ENCODE measurements at regions not wholly inside any gene's neighbourhood (a gene's known extent, or its start where the extent isn't known, plus 50 kb on each side); places are given as distances from the start of the nearest gene placed in this dataset.

DNA sequence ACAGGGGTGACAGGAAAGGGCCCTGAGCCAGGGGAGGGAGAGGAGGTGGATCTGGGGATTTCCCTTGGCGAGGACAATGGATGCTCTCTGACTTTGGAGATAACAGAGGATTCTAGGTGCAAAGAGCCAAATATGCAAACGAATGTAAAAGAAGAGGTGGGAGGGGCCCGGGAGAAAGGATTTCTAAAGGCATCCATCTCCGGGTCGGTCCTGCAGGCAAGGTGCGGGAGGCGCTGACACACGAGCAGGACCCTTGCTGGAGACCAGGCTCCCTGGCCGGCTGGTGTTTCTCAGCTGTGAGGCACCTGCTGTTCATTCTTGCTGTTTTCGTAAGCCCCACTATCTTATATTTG is 115.2 kb upstream of the TLE3 start:
- no peak overlapping the region for H3K56ac ChIP-seq (ENCODE audit: insufficient read length, low read depth, low read length)
- no peak overlapping the region for H3K9ac ChIP-seq (ENCODE audit: extremely low read depth, insufficient read length, low read length)
- H2AFZ ChIP-seq (ENCODE audit: low read length): no peak overlapping the region
- no peak overlapping the region for H4K5ac ChIP-seq (ENCODE audit: insufficient read length, low read depth, low read length)
- peak; percentile 32 for DNase-seq
- H4K8ac ChIP-seq (replicated peaks; ENCODE audit: insufficient read length, low read depth, low read length): no peak overlapping the region
- no peak overlapping the region for H3K14ac ChIP-seq (ENCODE audit: insufficient read depth, low read length)
- Mint-ChIP-seq H3K27me3 (ENCODE audit: low read depth) (peaks cover 10% of the 10 kb centered on the region), H3K4me1 (peaks cover 26 to 33% of the 10 kb centered on the region in 2 experiments), H3K4me3 (no peak overlapping the region), H3K9me3 (no peaks in the 10 kb centered on the region; a peak in 1 of 5 replicates), H3K36me3 (ENCODE audit: insufficient read depth in 1 of 3, low read depth in 3 of 3) (no peaks in the 10 kb centered on the region), H3K27ac (no peak overlapping the region; a peak in 1 of 7 replicates)
- no peaks in the 10 kb centered on the region for H3K79me1 ChIP-seq (ENCODE audit: insufficient read depth, low read depth, low read length, poor library complexity, severe bottlenecking)
- H3K4me2 ChIP-seq (ENCODE audit: insufficient read depth, insufficient read length, low read length): no peak overlapping the region
- no peaks in the 10 kb centered on the region for H3K4me1 ChIP-seq (ENCODE audit: insufficient read depth, low read length)
- no peak overlapping the region for H2BK20ac ChIP-seq (ENCODE audit: low read depth, low read length, poor library complexity, severe bottlenecking)
- no peak overlapping the region for H2BK5ac ChIP-seq (ENCODE audit: insufficient read length, low read length)
- no peak overlapping the region for H3K23ac ChIP-seq (ENCODE audit: insufficient read length, low read depth, low read length)
- H4K91ac ChIP-seq (ENCODE audit: insufficient read length, low read depth, low read length): no peak overlapping the region
- H3K27ac ChIP-seq (ENCODE audit: insufficient read length, low read depth, low read length): no peak overlapping the region
- H3K9me3 ChIP-seq (ENCODE audit: control insufficient read depth, low read depth, low read length): no peaks in the 10 kb centered on the region
- no peaks in the 10 kb centered on the region for H3K79me2 ChIP-seq (ENCODE audit: insufficient read depth, low read length)
- H3K27me3 ChIP-seq (ENCODE audit: insufficient read depth, low read length): no peaks in the 10 kb centered on the region
- no CpG with 5 or more reads among the region's 10 CpGs for WGBS (ENCODE audit: extremely low coverage, insufficient read length, low lambda C conversion rate)
- H2BK12ac ChIP-seq (ENCODE audit: insufficient read length, low read depth, low read length): no peak overlapping the region
- H3T11ph ChIP-seq (ENCODE audit: low read length): no peak overlapping the region
- H2BK120ac ChIP-seq (ENCODE audit: low read depth, low read length, poor library complexity, severe bottlenecking): no peak overlapping the region
- no peaks in the 10 kb centered on the region for H4K20me1 ChIP-seq (ENCODE audit: control insufficient read depth, insufficient read depth, insufficient read length)
- no peak overlapping the region for H2AK5ac ChIP-seq (ENCODE audit: insufficient read length, low read length)
- H2BK15ac ChIP-seq (ENCODE audit: low read depth, low read length): no peak overlapping the region
- H3K23me2 ChIP-seq (ENCODE audit: insufficient read length, low read depth, low read length, poor library complexity, severe bottlenecking): no peaks in the 10 kb centered on the region
- no peak overlapping the region for H3K18ac ChIP-seq (ENCODE audit: insufficient read length, low read depth, low read length)
- H3K4ac ChIP-seq (ENCODE audit: low read depth, low read length): no peak overlapping the region
- TF ChIP-seq, protein P1, sequence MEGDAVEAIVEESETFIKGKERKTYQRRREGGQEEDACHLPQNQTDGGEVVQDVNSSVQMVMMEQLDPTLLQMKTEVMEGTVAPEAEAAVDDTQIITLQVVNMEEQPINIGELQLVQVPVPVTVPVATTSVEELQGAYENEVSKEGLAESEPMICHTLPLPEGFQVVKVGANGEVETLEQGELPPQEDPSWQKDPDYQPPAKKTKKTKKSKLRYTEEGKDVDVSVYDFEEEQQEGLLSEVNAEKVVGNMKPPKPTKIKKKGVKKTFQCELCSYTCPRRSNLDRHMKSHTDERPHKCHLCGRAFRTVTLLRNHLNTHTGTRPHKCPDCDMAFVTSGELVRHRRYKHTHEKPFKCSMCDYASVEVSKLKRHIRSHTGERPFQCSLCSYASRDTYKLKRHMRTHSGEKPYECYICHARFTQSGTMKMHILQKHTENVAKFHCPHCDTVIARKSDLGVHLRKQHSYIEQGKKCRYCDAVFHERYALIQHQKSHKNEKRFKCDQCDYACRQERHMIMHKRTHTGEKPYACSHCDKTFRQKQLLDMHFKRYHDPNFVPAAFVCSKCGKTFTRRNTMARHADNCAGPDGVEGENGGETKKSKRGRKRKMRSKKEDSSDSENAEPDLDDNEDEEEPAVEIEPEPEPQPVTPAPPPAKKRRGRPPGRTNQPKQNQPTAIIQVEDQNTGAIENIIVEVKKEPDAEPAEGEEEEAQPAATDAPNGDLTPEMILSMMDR (conservative IDR thresholded peaks at IDR 0.05): no peak
